CD4-positive, alpha-beta T cell (primary cell): ENCODE measurements at regions not wholly inside any gene's neighbourhood (a gene's known extent, or its start where the extent isn't known, plus 50 kb on each side); places are given as distances from the start of the nearest gene placed in this dataset.

Source experiments
- ATAC-seq: fragments of 200-7000 bp; cut with Tn5 transposase; one replicate; pipeline ENCODE4 v1.10.0; 2022; ENCODE audit warnings: mild to moderate bottlenecking; ENCODE audit not compliant: poor library complexity
- CTCF ChIA-PET: fragments of 350-600 bp; sonication (Branson Sonifier 250); formaldehyde crosslinking; loops from one replicate; lab custom pipeline; 2021; ENCODE audit warnings: antibody characterized with exemption, inconsistent platforms; lab: Charles Lee
- POLR2A ChIA-PET: fragments of 350-600 bp; sonication (Branson Sonifier 250); formaldehyde crosslinking; loops from one replicate; lab custom pipeline; 2021; ENCODE audit warnings: antibody characterized with exemption, inconsistent platforms; lab: Charles Lee
- DNase-seq, 14 experiments: peaks; one replicate each; pipeline ENCODE4 v3.0.0-alpha.2; 2013 to 2020; ENCODE audit warnings: mixed read lengths in 2 of 14
- H3K27ac ChIP-seq, 2 donors: one replicate each; pipeline versions ENCODE4 v1.5.1 to v1.7.0; 2013; ENCODE audit warnings: low read length in 2 of 2, low read depth in 1 of 2, mild to moderate bottlenecking in 1 of 2
- H3K27me3 ChIP-seq, 2 experiments: 1 replicate in 1 of 2; 2 replicates in 1 of 2; pipeline versions ENCODE4 v1.6.1 to v1.7.0; 2013; ENCODE audit warnings: low read length in 2 of 2, control low read depth in 1 of 2, mild to moderate bottlenecking in 1 of 2, moderate library complexity in 1 of 2; ENCODE audit not compliant: insufficient read depth in 2 of 2, control insufficient read depth in 1 of 2
- H3K36me3 ChIP-seq: one replicate; pipeline ENCODE4 v1.6.1; 2013; ENCODE audit warnings: low read length, control low read depth; ENCODE audit not compliant: insufficient read depth
- H3K4me1 ChIP-seq: one replicate; pipeline ENCODE4 v1.6.1; 2013; ENCODE audit warnings: low read length, control low read depth; ENCODE audit not compliant: insufficient read depth
- H3K4me3 ChIP-seq: one replicate; pipeline ENCODE4 v1.5.1; 2013; ENCODE audit warnings: mild to moderate bottlenecking, low read length, moderate library complexity
- H3K9me3 ChIP-seq, 2 experiments: 1 replicate in 1 of 2; 2 replicates in 1 of 2; pipeline versions ENCODE4 v1.6.1 to v1.7.0; 2013; ENCODE audit warnings: low read length in 2 of 2, mild to moderate bottlenecking in 2 of 2, control low read depth in 1 of 2, moderate library complexity in 1 of 2; ENCODE audit not compliant: control insufficient read depth in 1 of 2, insufficient read depth in 1 of 2
- H3K27ac Mint-ChIP-seq: one replicate; pipeline ENCODE4 v1.8.0; 2020; ENCODE audit warnings: mixed read lengths
- H3K27me3 Mint-ChIP-seq: one replicate; pipeline ENCODE4 v1.8.0; 2021; ENCODE audit warnings: mixed read lengths
- H3K36me3 Mint-ChIP-seq: one replicate; pipeline ENCODE4 v1.8.0; 2021; ENCODE audit warnings: low read depth, mixed read lengths
- H3K4me1 Mint-ChIP-seq: one replicate; pipeline ENCODE4 v1.8.0; 2021; ENCODE audit warnings: low read depth, mixed read lengths
- H3K4me3 Mint-ChIP-seq: one replicate; pipeline ENCODE4 v1.8.0; 2020; ENCODE audit warnings: mild to moderate bottlenecking, mixed read lengths
- H3K9me3 Mint-ChIP-seq: one replicate; pipeline ENCODE4 v1.8.0; 2020; ENCODE audit warnings: mixed read lengths
- CTCF ChIP-seq: fragments of 200-600 bp; IDR thresholded peaks from one replicate; pipeline ENCODE4 v1.8.0; 2022; ENCODE audit warnings: antibody characterized with exemption, mild to moderate bottlenecking
- intact Hi-C, 2 experiments: fragments of 100-400 bp; cut with DNase I in 1 of 2; cut with micrococcal nuclease in 1 of 2; formaldehyde crosslinking; loops; one replicate each; pipeline versions ENCODE4 v1.15.1 to v1.9.0; 2023 to 2025; cut with DNase I, micrococcal nuclease

- no peak for TF ChIP-seq CTCF
- H3K4me1 ChIP-seq: peaks cover 3% of the 10 kb centered on the region
- H3K36me3 ChIP-seq: no peaks in the 10 kb centered on the region
- H3K4me3 ChIP-seq: no peak overlapping the region
- no peak overlapping the region for H3K27ac Mint-ChIP-seq
- no peaks in the 10 kb centered on the region for H3K36me3 Mint-ChIP-seq
- CTCF ChIA-PET: no interaction called here
- H3K27me3 Mint-ChIP-seq: no peaks in the 10 kb centered on the region
- no peak for DNase-seq
- H3K27ac ChIP-seq: no peak overlapping the region
- H3K9me3 ChIP-seq: no peaks in the 10 kb centered on the region
- H3K4me1 Mint-ChIP-seq: no peaks in the 10 kb centered on the region
- intact Hi-C loops: no loop called here
- no peaks in the 10 kb centered on the region for H3K9me3 Mint-ChIP-seq
- ATAC-seq: no peak
- H3K27me3 ChIP-seq: no peaks in the 10 kb centered on the region
- no peak overlapping the region for H3K4me3 Mint-ChIP-seq
- POLR2A ChIA-PET: no interaction called here
Observed at GRCh38 chr2:48254839-48255238, 59.6 kb upstream of the FOXN2 start.

DNA sequence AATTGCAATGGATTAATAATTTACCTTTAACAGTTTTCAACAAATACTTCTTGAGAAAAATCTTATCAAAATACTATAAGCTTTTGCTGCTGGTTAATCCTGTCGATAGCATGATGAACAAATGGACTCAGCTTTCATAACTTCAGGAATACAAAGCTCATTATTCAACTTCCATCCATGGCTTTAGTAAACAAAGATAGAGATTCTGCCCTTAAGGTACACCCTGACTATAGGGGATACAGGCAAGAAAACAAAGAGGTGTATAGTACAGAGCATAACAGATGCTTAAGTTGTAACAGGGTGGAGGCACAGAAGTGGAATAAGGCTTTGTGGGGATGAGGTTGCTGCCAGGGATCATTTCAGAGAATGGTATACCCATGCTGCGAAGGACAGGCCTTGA is 57.0 kb upstream of the FOXN2 start:
- Histone ChIP-seq H3K4me1 (no peaks in the 10 kb centered on the region), H3K9me3 (no peaks in the 10 kb centered on the region), H3K36me3 (no peaks in the 10 kb centered on the region), H3K27me3 (no peaks in the 10 kb centered on the region), H3K4me3 (no peak overlapping the region), H3K27ac (no peak overlapping the region)
- no peak for TF ChIP-seq CTCF
- DNase-seq (no peak), ATAC-seq (no peak)
- no peak overlapping the region for H3K27ac Mint-ChIP-seq
- no peaks in the 10 kb centered on the region for H3K4me1 Mint-ChIP-seq
- intact Hi-C loops: no loop called here
- no peaks in the 10 kb centered on the region for H3K27me3 Mint-ChIP-seq
- no peaks in the 10 kb centered on the region for H3K36me3 Mint-ChIP-seq
- CTCF ChIA-PET: no interaction called here
- no peaks in the 10 kb centered on the region for H3K9me3 Mint-ChIP-seq
- POLR2A ChIA-PET: no interaction called here
- no peak overlapping the region for H3K4me3 Mint-ChIP-seq

DNA sequence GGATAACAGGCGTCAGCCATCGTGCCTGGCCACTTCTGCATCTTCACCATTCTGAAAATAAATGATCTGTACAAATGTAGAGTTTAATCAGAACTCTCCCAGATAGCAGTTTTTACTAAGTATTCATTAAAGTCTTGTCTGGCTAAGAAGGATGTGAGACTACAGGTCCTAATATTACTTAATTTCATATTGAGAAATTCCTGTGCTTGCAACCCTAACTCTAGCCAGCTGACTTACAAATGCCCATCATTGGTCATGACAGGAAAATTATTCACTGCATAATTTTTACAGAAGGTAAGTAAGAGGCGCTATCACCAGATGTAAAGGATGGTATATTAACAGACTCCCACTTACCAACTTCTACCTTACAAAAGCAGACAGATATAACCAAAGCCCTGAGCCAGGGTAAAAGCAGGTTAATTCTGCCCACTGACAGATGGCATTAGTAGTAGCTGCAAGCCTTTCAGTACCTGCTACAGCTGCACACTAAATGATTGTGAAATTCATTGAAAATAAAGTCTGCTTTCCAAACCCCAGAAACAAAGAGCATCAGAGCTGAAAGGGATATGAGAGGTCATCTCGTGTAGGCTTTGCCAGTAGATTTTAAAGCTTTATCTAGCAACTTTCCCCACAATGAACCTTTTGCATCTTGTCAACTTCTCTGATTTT is 55.9 kb upstream of the FOXN2 start:
- Mint-ChIP-seq H3K27ac (no peak overlapping the region), H3K4me1 (no peaks in the 10 kb centered on the region), H3K36me3 (no peaks in the 10 kb centered on the region), H3K4me3 (no peak overlapping the region), H3K27me3 (no peaks in the 10 kb centered on the region), H3K9me3 (no peaks in the 10 kb centered on the region)
- no peak overlapping the region for H3K27ac ChIP-seq
- no peaks in the 10 kb centered on the region for H3K9me3 ChIP-seq
- POLR2A ChIA-PET: no interaction called here
- ATAC-seq (no peak), DNase-seq (no peak)
- no peaks in the 10 kb centered on the region for H3K4me1 ChIP-seq
- H3K27me3 ChIP-seq: no peaks in the 10 kb centered on the region
- H3K4me3 ChIP-seq: no peak overlapping the region
- intact Hi-C loops: no loop called here
- no peak for TF ChIP-seq CTCF
- CTCF ChIA-PET: no interaction called here
- H3K36me3 ChIP-seq: no peaks in the 10 kb centered on the region
